IMR-90 (cell line): ENCODE measurements at regions not wholly inside any gene's neighbourhood (a gene's known extent, or its start where the extent isn't known, plus 50 kb on each side); places are given as distances from the start of the nearest gene placed in this dataset.

ENCODE experiments used
- ATAC-seq: fragments of 200-7000 bp; cut with Tn5 transposase; 2 replicates; pipeline ENCODE4 v1.9.1; 2020; ENCODE audit warnings: low read depth, mild to moderate bottlenecking, moderate library complexity
- BruUV-seq: library from RNA; stranded (reverse); fragments of 400-500 nt; replicated peaks from 2 replicates; lab custom pipeline; 2021; lab: Mats Ljungman, UMichigan
- CTCF ChIA-PET: fragments of 300-600 bp; formaldehyde crosslinking; extraction: SDS; loops from one replicate; lab custom pipeline; 2021; ENCODE audit warnings: antibody characterized with exemption; lab: Yijun Ruan, JAX
- POLR2A ChIA-PET: fragments of 300-600 bp; sonication (Branson Sonifier 250); formaldehyde crosslinking; loops from one replicate; lab custom pipeline; 2022; ENCODE audit warnings: antibody characterized with exemption; ENCODE audit not compliant: unreplicated experiment; lab: Charles Lee
- DNase-seq: peaks from one replicate; pipeline ENCODE4 v3.0.0; 2013
- H2AFZ ChIP-seq: replicated peaks from 2 replicates; pipeline ENCODE3; 2013; ENCODE audit warnings: low read length, mild to moderate bottlenecking; ENCODE audit not compliant: poor library complexity
- H2AK5ac ChIP-seq: 2 replicates; pipeline ENCODE4 v1.6.1; 2013; ENCODE audit warnings: low read depth, low read length, inconsistent platforms
- H2AK9ac ChIP-seq: replicated peaks from 2 replicates; pipeline ENCODE3; 2013; ENCODE audit warnings: mild to moderate bottlenecking, low read depth, low read length, moderate library complexity; ENCODE audit not compliant: poor library complexity
- H2BK120ac ChIP-seq: 2 replicates; pipeline ENCODE4 v1.6.1; 2013; ENCODE audit warnings: low read depth, low read length, inconsistent platforms
- H2BK15ac ChIP-seq: 3 replicates; pipeline ENCODE4 v1.6.1; 2013; ENCODE audit warnings: low read depth, low read length, inconsistent platforms
- H2BK20ac ChIP-seq: 2 replicates; pipeline ENCODE4 v1.6.1; 2013; ENCODE audit warnings: low read depth, mild to moderate bottlenecking, inconsistent platforms, low read length, moderate library complexity
- H2BK5ac ChIP-seq: 2 replicates; pipeline ENCODE4 v1.6.1; 2013; ENCODE audit warnings: mild to moderate bottlenecking, low read depth, low read length, inconsistent platforms; ENCODE audit not compliant: poor library complexity, severe bottlenecking
- H3K14ac ChIP-seq: replicated peaks from 2 replicates; pipeline ENCODE4 v1.6.1; 2013; ENCODE audit warnings: low read depth, low read length, inconsistent platforms
- H3K18ac ChIP-seq: 2 replicates; pipeline ENCODE4 v1.6.1; 2013; ENCODE audit warnings: low read depth, low read length, control low read depth
- H3K23ac ChIP-seq: 2 replicates; pipeline ENCODE4 v1.6.1; 2013; ENCODE audit warnings: low read depth, low read length, inconsistent platforms
- H3K27ac ChIP-seq: 2 replicates; pipeline ENCODE4 v1.5.1; 2013; ENCODE audit warnings: mild to moderate bottlenecking, control low read depth, low read length; ENCODE audit not compliant: insufficient read depth
- H3K27me3 ChIP-seq: 2 replicates; pipeline ENCODE4 v1.6.1; 2013; ENCODE audit warnings: low read length; ENCODE audit not compliant: control insufficient read depth, insufficient read depth
- H3K36me3 ChIP-seq: 2 replicates; pipeline ENCODE4 v1.6.1; 2013; ENCODE audit warnings: low read length, mixed read lengths; ENCODE audit not compliant: control insufficient read depth, insufficient read depth
- H3K4ac ChIP-seq: 2 replicates; pipeline ENCODE4 v1.6.1; 2013; ENCODE audit warnings: low read depth, low read length, inconsistent platforms
- H3K4me1 ChIP-seq: 2 replicates; pipeline ENCODE4 v1.6.1; 2013; ENCODE audit warnings: low read length, mixed read lengths; ENCODE audit not compliant: control insufficient read depth, insufficient read depth
- H3K4me2 ChIP-seq: 2 replicates; pipeline ENCODE4 v1.6.1; 2013; ENCODE audit warnings: low read depth, mild to moderate bottlenecking, control low read depth, low read length, moderate library complexity
- H3K4me3 ChIP-seq: 2 replicates; pipeline ENCODE4 v1.5.1; 2013; ENCODE audit warnings: low read depth, mild to moderate bottlenecking, control low read depth, low read length, moderate library complexity; ENCODE audit not compliant: insufficient read depth
- H3K56ac ChIP-seq: 2 replicates; pipeline ENCODE4 v1.6.1; 2013; ENCODE audit warnings: low read length, inconsistent platforms; ENCODE audit not compliant: insufficient read depth; ENCODE audit errors: extremely low read depth
- H3K79me1 ChIP-seq, 2 experiments: 2 replicates each; pipeline ENCODE4 v1.6.1; 2013; ENCODE audit warnings: low read length in 2 of 2, inconsistent platforms in 1 of 2, low read depth in 1 of 2
- H3K9ac ChIP-seq: 2 replicates; pipeline ENCODE4 v1.6.1; 2013; ENCODE audit warnings: low read depth, low read length, control low read depth
- H3K9me1 ChIP-seq: 2 replicates; pipeline ENCODE4 v1.6.1; 2013; ENCODE audit warnings: low read length, inconsistent platforms; ENCODE audit not compliant: insufficient read depth
- H3K9me3 ChIP-seq: 2 replicates; pipeline ENCODE4 v1.6.1; 2013; ENCODE audit warnings: low read length; ENCODE audit not compliant: control insufficient read depth, insufficient read depth
- H4K20me1 ChIP-seq: 2 replicates; pipeline ENCODE4 v1.6.1; 2013; ENCODE audit warnings: low read length, inconsistent platforms; ENCODE audit not compliant: insufficient read depth
- H4K5ac ChIP-seq: 2 replicates; pipeline ENCODE4 v1.6.1; 2013; ENCODE audit warnings: mild to moderate bottlenecking, low read depth, low read length, control low read depth
- H4K8ac ChIP-seq, 2 experiments: 2 replicates each; pipeline ENCODE4 v1.6.1; 2013; ENCODE audit warnings: low read depth in 2 of 2, low read length in 2 of 2, control low read depth in 1 of 2, inconsistent platforms in 1 of 2
- H4K91ac ChIP-seq: 2 replicates; pipeline ENCODE4 v1.6.1; 2013; ENCODE audit warnings: low read depth, low read length, inconsistent platforms; ENCODE audit not compliant: insufficient read depth
- BHLHE40 ChIP-seq: fragments of 150-350 bp; IDR thresholded peaks from 2 replicates; pipeline ENCODE4 v1.6.1; 2016; ENCODE audit warnings: mild to moderate bottlenecking, low read depth, low read length
- CEBPB ChIP-seq: IDR thresholded peaks from 2 replicates; pipeline ENCODE4 v1.6.1; 2012; ENCODE audit warnings: low read depth, low read length, improper control_type of control experiment
- CHD1 ChIP-seq: IDR thresholded peaks from 2 replicates; pipeline ENCODE4 v1.6.1; 2012; ENCODE audit warnings: low read depth, low read length, improper control_type of control experiment
- CTCF ChIP-seq: conservative IDR thresholded peaks from 2 replicates; pipeline ENCODE4 v1.5.1; 2012; ENCODE audit warnings: mild to moderate bottlenecking, low read depth, low read length, improper control_type of control experiment
- FOS ChIP-seq: fragments of 150-350 bp; IDR thresholded peaks from 2 replicates; pipeline ENCODE4 v1.6.1; 2016; ENCODE audit warnings: low read depth, low read length
- MAFK ChIP-seq: IDR thresholded peaks from 2 replicates; pipeline ENCODE4 v1.6.1; 2012; ENCODE audit warnings: low read depth, low read length, improper control_type of control experiment
- MAZ ChIP-seq: IDR thresholded peaks from 2 replicates; pipeline ENCODE4 v1.6.1; 2012; ENCODE audit warnings: low read depth, mild to moderate bottlenecking, low read length, improper control_type of control experiment, moderate library complexity, borderline replicate concordance
- MXI1 ChIP-seq: IDR thresholded peaks from 2 replicates; pipeline ENCODE4 v1.6.1; 2012; ENCODE audit warnings: low read depth, mild to moderate bottlenecking, low read length, moderate library complexity, borderline replicate concordance
- NFE2L2 ChIP-seq: fragments of 150-350 bp; IDR thresholded peaks from 2 replicates; pipeline ENCODE4 v1.6.1; 2016; ENCODE audit warnings: low read depth, mild to moderate bottlenecking, low read length
- POLR2A ChIP-seq: IDR thresholded peaks from 2 replicates; pipeline ENCODE4 v1.6.1; 2012; ENCODE audit warnings: mild to moderate bottlenecking, low read depth, low read length
- RCOR1 ChIP-seq: IDR thresholded peaks from 2 replicates; pipeline ENCODE4 v1.6.1; 2012; ENCODE audit warnings: mild to moderate bottlenecking, low read length, improper control_type of control experiment; ENCODE audit not compliant: insufficient replicate concordance
- RFX5 ChIP-seq: IDR thresholded peaks from 2 replicates; pipeline ENCODE4 v1.8.0; 2012; ENCODE audit warnings: low read depth, mild to moderate bottlenecking, low read length, moderate library complexity
- SMC3 ChIP-seq: fragments of 150-350 bp; IDR thresholded peaks from 2 replicates; pipeline ENCODE4 v1.6.1; 2016; ENCODE audit warnings: low read depth, mild to moderate bottlenecking, antibody characterized with exemption, low read length, moderate library complexity
- USF2 ChIP-seq: fragments of 150-350 bp; IDR thresholded peaks from 2 replicates; pipeline ENCODE4 v1.6.1; 2017; ENCODE audit warnings: mild to moderate bottlenecking, antibody characterized with exemption, low read length, low read depth
- WGBS, 2 experiments: methylation state at CpG; one replicate each; pipeline versions ENCODE4 v1.1.5 to v1.1.7; 2013; ENCODE audit warnings: missing lambda C conversion rate in 2 of 2; ENCODE audit not compliant: insufficient read length in 1 of 2; ENCODE audit errors: extremely low coverage in 2 of 2; 5-methylcytosine and 5-hydroxymethylcytosine counted together
- dilution Hi-C: fragments of 300-500 bp; cut with HindIII; formaldehyde crosslinking; loops from one replicate; pipeline ENCODE4 v1.14.3; 2018; ENCODE audit warnings: low sequenced_read_pairs; ENCODE audit not compliant: unreplicated experiment
- in situ Hi-C: fragments of 300-500 bp; cut with MboI; formaldehyde crosslinking; loops from 3 replicates; pipeline ENCODE4 v1.14.3; 2019; ENCODE audit warnings: low sequenced_read_pairs, inconsistent platforms, mixed read lengths
- intact Hi-C: fragments of 100-400 bp; cut with micrococcal nuclease; formaldehyde crosslinking; loops from 2 replicates; pipeline ENCODE4 v1.10.0; 2022
- TF ChIP-seq, protein P1 (sequence below): fragments of 150-350 bp; IDR thresholded peaks from 2 replicates; pipeline ENCODE4 v1.6.1; 2016; ENCODE audit warnings: low read depth, mild to moderate bottlenecking, low read length, moderate library complexity, borderline replicate concordance

GRCh38 chr4:159042097-159042605 is 60.7 kb upstream of the RAPGEF2 start:
- no peak overlapping the region for H2AK5ac ChIP-seq
- no TSS peak for BruUV-seq
- no peaks in the 10 kb centered on the region for H4K20me1 ChIP-seq
- H3K4me2 ChIP-seq: no peak overlapping the region
- H3K4me3 ChIP-seq: no peak overlapping the region
- H2BK15ac ChIP-seq: no peak overlapping the region
- no peak overlapping the region for H4K8ac ChIP-seq
- ATAC-seq (no peak), DNase-seq (no peak)
- intact Hi-C loops (no loop called here), dilution Hi-C loops (no loop called here), in situ Hi-C loops (no loop called here)
- no peak overlapping the region for H2AFZ ChIP-seq
- no peaks in the 10 kb centered on the region for H3K9me1 ChIP-seq
- H3K14ac ChIP-seq: no peak overlapping the region
- H4K91ac ChIP-seq: no peak overlapping the region
- CTCF ChIA-PET: no interaction called here
- no peak overlapping the region for H2BK120ac ChIP-seq
- H3K23ac ChIP-seq: no peak overlapping the region
- H3K27ac ChIP-seq: no peak overlapping the region
- WGBS, 2 experiments: 25% methylated on average over 4 of the region's 5 CpGs; no CpG with 5 or more reads in 1 of the 2 experiments
- H3K4ac ChIP-seq: no peak overlapping the region
- no peaks in the 10 kb centered on the region for H3K79me1 ChIP-seq
- no peak overlapping the region for H3K56ac ChIP-seq
- no peak overlapping the region for H3K9ac ChIP-seq
- H3K4me1 ChIP-seq: no peaks in the 10 kb centered on the region
- H3K36me3 ChIP-seq: no peaks in the 10 kb centered on the region
- H2AK9ac ChIP-seq: no peak overlapping the region
- no peaks in the 10 kb centered on the region for H3K9me3 ChIP-seq
- no peak overlapping the region for H2BK5ac ChIP-seq
- TF ChIP-seq, protein P1, sequence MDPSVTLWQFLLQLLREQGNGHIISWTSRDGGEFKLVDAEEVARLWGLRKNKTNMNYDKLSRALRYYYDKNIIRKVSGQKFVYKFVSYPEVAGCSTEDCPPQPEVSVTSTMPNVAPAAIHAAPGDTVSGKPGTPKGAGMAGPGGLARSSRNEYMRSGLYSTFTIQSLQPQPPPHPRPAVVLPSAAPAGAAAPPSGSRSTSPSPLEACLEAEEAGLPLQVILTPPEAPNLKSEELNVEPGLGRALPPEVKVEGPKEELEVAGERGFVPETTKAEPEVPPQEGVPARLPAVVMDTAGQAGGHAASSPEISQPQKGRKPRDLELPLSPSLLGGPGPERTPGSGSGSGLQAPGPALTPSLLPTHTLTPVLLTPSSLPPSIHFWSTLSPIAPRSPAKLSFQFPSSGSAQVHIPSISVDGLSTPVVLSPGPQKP: no peak
- TF ChIP-seq SMC3: no peak
- TF ChIP-seq MXI1: no peak
- TF ChIP-seq RCOR1: no peak
- no peak for TF ChIP-seq USF2
- no peak for TF ChIP-seq CTCF
- TF ChIP-seq NFE2L2: no peak
- no peak for TF ChIP-seq MAFK
- no peak for TF ChIP-seq POLR2A
- TF ChIP-seq BHLHE40: no peak
- no peak for TF ChIP-seq RFX5
- TF ChIP-seq CEBPB: no peak
- no peak for TF ChIP-seq CHD1
- no peak for TF ChIP-seq FOS
- no peak for TF ChIP-seq MAZ
- H2BK20ac ChIP-seq: no peak overlapping the region
- no peak overlapping the region for H4K5ac ChIP-seq
- peaks cover 12% of the 10 kb centered on the region for H3K27me3 ChIP-seq
- POLR2A ChIA-PET: no interaction called here
- no peak overlapping the region for H3K18ac ChIP-seq
